Kidney (tissue), 13 donors: ENCODE measurements at regions not wholly inside any gene's neighbourhood (a gene's known extent, or its start where the extent isn't known, plus 50 kb on each side); places are given as distances from the start of the nearest gene placed in this dataset.
"Not testable (repeated sequence)": the region's sequence is repeated elsewhere in the genome, so short reads cannot be mapped to it uniquely, and the experiment has no call there.

ENCODE experiments used
- DNase-seq, 5 donors: peaks; one replicate each; pipeline ENCODE4 v3.0.0-alpha.2; 2013 to 2020
- FAIRE-seq: peaks from 2 replicates; lab custom pipeline; 2012; peaks lifted over from hg19 to GRCh38; lab: Jason Lieb, UNC
- H3K27ac ChIP-seq, 2 donors: one replicate each; pipeline ENCODE4 v1.7.0; 2013; ENCODE audit warnings: low read depth in 2 of 2, low read length in 2 of 2, inconsistent platforms in 1 of 2
- H3K27me3 ChIP-seq: one replicate; pipeline ENCODE4 v1.7.1; 2013; ENCODE audit warnings: low read length, inconsistent platforms; ENCODE audit not compliant: control insufficient read depth, insufficient read depth
- H3K36me3 ChIP-seq, 3 donors: one replicate each; pipeline versions ENCODE4 v1.7.0 to v1.7.1; 2013; ENCODE audit warnings: low read length in 3 of 3, control low read depth in 1 of 3, inconsistent platforms in 1 of 3; ENCODE audit not compliant: insufficient read depth in 3 of 3, control insufficient read depth in 2 of 3
- H3K4me1 ChIP-seq, 3 donors: one replicate each; pipeline versions ENCODE4 v1.7.0 to v1.7.1; 2013; ENCODE audit warnings: low read length in 3 of 3, inconsistent platforms in 1 of 3, low read depth in 1 of 3; ENCODE audit not compliant: control insufficient read depth in 2 of 3, insufficient read depth in 2 of 3
- H3K4me3 ChIP-seq, 3 donors: one replicate each; pipeline versions ENCODE4 v1.7.0 to v1.8.1; 2013; ENCODE audit warnings: low read length in 3 of 3, control low read depth in 1 of 3, inconsistent platforms in 1 of 3
- H3K9ac ChIP-seq, 3 donors: one replicate each; pipeline versions ENCODE4 v1.7.0 to v1.7.1; 2013; ENCODE audit warnings: low read length in 3 of 3, control low read depth in 1 of 3, inconsistent platforms in 1 of 3
- H3K9me3 ChIP-seq, 3 donors: one replicate each; pipeline versions ENCODE4 v1.7.0 to v1.7.1; 2013; ENCODE audit warnings: low read length in 3 of 3, control low read depth in 1 of 3, inconsistent platforms in 1 of 3; ENCODE audit not compliant: control insufficient read depth in 2 of 3, insufficient read depth in 1 of 3
- CTCF ChIP-seq: IDR thresholded peaks from 3 replicates; pipeline ENCODE4 v1.5.1; 2012; ENCODE audit warnings: mild to moderate bottlenecking, moderate library complexity, borderline replicate concordance; ENCODE audit not compliant: insufficient read depth; ENCODE audit errors: extremely low read depth
- intact Hi-C: fragments of 100-400 bp; cut with DNase I; formaldehyde crosslinking; loops from one replicate; pipeline ENCODE4 v1.11.1; 2022
- donor health status: control.
- donor health status: control.
- donor health status: control.
- donor health status: control.
- donor health status: control.
- donor health status: DM: yes; HTN: yes; CAD: no.
- donor health status: Normal renal cell carcinoma (clear cell type).

DNA sequence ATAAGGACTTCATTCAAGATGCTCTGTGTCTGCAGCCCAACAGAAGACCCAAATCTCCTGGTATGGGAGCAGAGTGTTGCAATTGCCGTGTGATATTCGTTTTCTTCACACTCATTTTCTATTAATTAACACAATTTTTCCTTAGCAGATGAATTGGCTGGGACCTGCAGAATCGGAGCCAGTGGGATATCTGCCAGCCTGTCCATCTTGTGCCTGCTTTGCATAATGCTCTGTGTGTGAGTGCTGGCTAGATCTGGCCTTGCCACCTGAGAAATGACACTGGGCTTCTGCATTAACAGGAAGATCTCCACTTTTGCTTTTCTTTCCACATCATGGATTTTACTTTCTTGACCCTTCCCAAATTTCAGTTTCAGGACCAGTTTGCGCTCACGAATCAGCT lies 70.4 kb upstream of the GPR158 start:
- Histone ChIP-seq H3K9ac (no peak overlapping the region), H3K4me3 (no peak overlapping the region), H3K27me3 (no peaks in the 10 kb centered on the region), H3K27ac (no peak overlapping the region), H3K36me3 (no peaks in the 10 kb centered on the region), H3K4me1 (no peaks in the 10 kb centered on the region), H3K9me3 (no peaks in the 10 kb centered on the region)
- TF ChIP-seq CTCF: no peak
- FAIRE-seq: no peak
- intact Hi-C loops: no loop called here
- no peak for DNase-seq

- no peak for TF ChIP-seq CTCF
- Histone ChIP-seq H3K27ac (no peak overlapping the region), H3K27me3 (no peaks in the 10 kb centered on the region), H3K4me3 (no peak overlapping the region), H3K36me3 (no peaks in the 10 kb centered on the region), H3K9me3 (no peaks in the 10 kb centered on the region), H3K9ac (no peak overlapping the region), H3K4me1 (no peaks in the 10 kb centered on the region)
- DNase-seq: no peak
- FAIRE-seq: no peak
- intact Hi-C loops: no loop called here
Observed at GRCh38 chr10:25105262-25105661, 69.5 kb upstream of the GPR158 start.

DNA sequence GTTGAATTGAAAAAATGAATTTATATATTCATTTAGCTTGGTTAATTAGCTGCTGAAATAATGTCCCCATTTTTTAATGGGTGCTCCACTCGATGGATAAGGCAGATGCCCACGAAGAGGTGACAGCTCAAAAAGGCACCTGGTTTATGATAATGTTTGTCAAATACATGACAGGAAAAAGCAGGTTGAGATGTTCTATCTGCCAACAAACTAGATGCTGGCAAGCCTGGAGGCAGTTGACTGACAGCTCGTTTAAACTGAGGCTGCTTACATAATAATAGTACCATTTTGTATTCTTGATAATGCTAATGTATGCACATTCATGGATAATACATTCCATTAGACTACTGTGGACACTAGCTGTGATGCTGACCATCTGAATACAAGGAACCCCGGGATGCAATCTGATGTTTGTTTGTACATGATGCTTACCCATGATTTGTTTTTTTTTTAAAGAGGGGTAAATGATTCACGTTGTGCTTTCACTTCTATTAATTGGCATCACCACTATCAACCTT lies 69.0 kb upstream of the GPR158 start:
- Histone ChIP-seq H3K27me3 (no peaks in the 10 kb centered on the region), H3K9me3 (no peaks in the 10 kb centered on the region), H3K9ac (no peak overlapping the region), H3K4me3 (no peak overlapping the region), H3K36me3 (no peaks in the 10 kb centered on the region), H3K27ac (no peak overlapping the region), H3K4me1 (no peaks in the 10 kb centered on the region)
- FAIRE-seq (no peak), DNase-seq (no peak)
- intact Hi-C loops: no loop called here
- no peak for TF ChIP-seq CTCF

GRCh38 chr10:25107756-25108155 lies 67.0 kb upstream of the GPR158 start:
- H3K4me3 ChIP-seq: no peak overlapping the region
- H3K27me3 ChIP-seq: no peaks in the 10 kb centered on the region
- intact Hi-C loops: no loop called here
- no peaks in the 10 kb centered on the region for H3K9me3 ChIP-seq
- no peak overlapping the region for H3K27ac ChIP-seq
- DNase-seq (no peak), FAIRE-seq (no peak)
- H3K36me3 ChIP-seq: no peaks in the 10 kb centered on the region
- TF ChIP-seq CTCF: no peak
- no peaks in the 10 kb centered on the region for H3K4me1 ChIP-seq
- H3K9ac ChIP-seq: no peak overlapping the region

- H3K27ac ChIP-seq, FAIRE-seq, H3K27me3 ChIP-seq, intact Hi-C loops, H3K36me3 ChIP-seq, H3K9ac ChIP-seq, DNase-seq, H3K9me3 ChIP-seq, H3K4me1 ChIP-seq, H3K4me3 ChIP-seq: not testable (repeated sequence)
Observed at GRCh38 chr10:25109896-25110295, 64.9 kb upstream of the GPR158 start.
